HEK293 (cell line): ENCODE measurements at regions not wholly inside any gene's neighbourhood (a gene's known extent, or its start where the extent isn't known, plus 50 kb on each side); places are given as distances from the start of the nearest gene placed in this dataset.

Source experiments
- CTCF ChIA-PET: fragments of 350-600 bp; formaldehyde crosslinking; extraction: SDS; loops from one replicate; lab custom pipeline; 2021; ENCODE audit warnings: antibody characterized with exemption; lab: Yijun Ruan, JAX
- POLR2A ChIA-PET: fragments of 300-600 bp; formaldehyde crosslinking; extraction: SDS; loops from one replicate; lab custom pipeline; 2020; ENCODE audit warnings: antibody characterized with exemption, inconsistent platforms; lab: Yijun Ruan, JAX
- H3K27ac ChIP-seq: fragments of 200-500 bp; sonication (Bioruptor generic); 2 replicates; pipeline ENCODE4 v1.5.1; 2014; ENCODE audit warnings: low read depth, low read length, control low read depth, inconsistent platforms; ENCODE audit errors: extremely low read depth
- H3K36me3 ChIP-seq, 2 experiments: fragments of 200-500 bp in 1 of 2; sonication (Bioruptor generic) in 1 of 2; 1 replicate in 1 of 2; 2 replicates in 1 of 2; pipeline ENCODE4 v1.5.1; 2014 to 2017; ENCODE audit warnings: inconsistent platforms in 2 of 2, low read length in 2 of 2; ENCODE audit not compliant: control insufficient read depth in 2 of 2, insufficient read depth in 1 of 2
- H3K4me1 ChIP-seq: fragments of 200-500 bp; sonication (Bioruptor generic); 2 replicates; pipeline ENCODE4 v1.5.1; 2014; ENCODE audit warnings: mild to moderate bottlenecking, low read length, inconsistent platforms; ENCODE audit not compliant: control insufficient read depth, insufficient read depth
- H3K4me3 ChIP-seq: 2 replicates; pipeline ENCODE4 v1.5.1; 2011; ENCODE audit warnings: low read depth, mild to moderate bottlenecking, control low read depth, low read length, moderate library complexity
- H3K9me3 ChIP-seq: fragments of 200-500 bp; sonication (Bioruptor generic); 2 replicates; pipeline ENCODE4 v1.5.1; 2014; ENCODE audit warnings: low read depth, low read length, inconsistent platforms; ENCODE audit not compliant: control insufficient read depth, insufficient read depth
- GFI1B ChIP-seq: fragments of 450-650 bp; formaldehyde crosslinking; IDR thresholded peaks from 2 replicates; pipeline ENCODE4 v1.5.1; 2016; ENCODE audit warnings: missing biosample characterization, missing genetic modification characterization
- GLI4 ChIP-seq: fragments of 450-650 bp; formaldehyde crosslinking; IDR thresholded peaks from 2 replicates; pipeline ENCODE4 v1.5.1; 2016; ENCODE audit warnings: missing biosample characterization, missing genetic modification characterization
- GLIS1 ChIP-seq: fragments of 450-650 bp; formaldehyde crosslinking; IDR thresholded peaks from 2 replicates; pipeline ENCODE4 v1.5.1; 2016; ENCODE audit warnings: missing biosample characterization, missing genetic modification characterization
- KLF1 ChIP-seq: fragments of 450-650 bp; formaldehyde crosslinking; IDR thresholded peaks from 2 replicates; pipeline ENCODE4 v1.5.1; 2016; ENCODE audit warnings: missing biosample characterization, missing genetic modification characterization
- MYNN ChIP-seq: fragments of 450-650 bp; formaldehyde crosslinking; IDR thresholded peaks from 2 replicates; pipeline ENCODE4 v1.5.1; 2016; ENCODE audit warnings: missing biosample characterization, missing genetic modification characterization, borderline replicate concordance
- MZF1 ChIP-seq: fragments of 450-650 bp; formaldehyde crosslinking; IDR thresholded peaks from 2 replicates; pipeline ENCODE4 v1.5.1; 2017; ENCODE audit warnings: missing biosample characterization, missing genetic modification characterization, borderline replicate concordance
- REPIN1 ChIP-seq: fragments of 450-650 bp; formaldehyde crosslinking; IDR thresholded peaks from 2 replicates; pipeline ENCODE4 v1.5.1; 2017; ENCODE audit warnings: missing biosample characterization, missing genetic modification characterization, low read depth
- SALL2 ChIP-seq: fragments of 450-650 bp; formaldehyde crosslinking; IDR thresholded peaks from 2 replicates; pipeline ENCODE4 v1.5.0; 2017; ENCODE audit warnings: missing biosample characterization, mild to moderate bottlenecking, missing genetic modification characterization, borderline replicate concordance
- ZBTB21 ChIP-seq: fragments of 450-650 bp; formaldehyde crosslinking; IDR thresholded peaks from 2 replicates; pipeline ENCODE4 v1.5.1; 2017; ENCODE audit warnings: missing biosample characterization, missing genetic modification characterization
- ZNF138 ChIP-seq: fragments of 450-650 bp; formaldehyde crosslinking; IDR thresholded peaks from 2 replicates; pipeline ENCODE4 v1.5.1; 2016; ENCODE audit warnings: missing biosample characterization, missing genetic modification characterization, borderline replicate concordance
- ZNF223 ChIP-seq: fragments of 450-650 bp; formaldehyde crosslinking; IDR thresholded peaks from 2 replicates; pipeline ENCODE4 v1.5.1; 2016; ENCODE audit warnings: missing biosample characterization, missing genetic modification characterization
- ZNF311 ChIP-seq: fragments of 450-650 bp; formaldehyde crosslinking; IDR thresholded peaks from 2 replicates; pipeline ENCODE4 v1.5.1; 2017; ENCODE audit warnings: missing biosample characterization, missing genetic modification characterization, borderline replicate concordance
- ZNF677 ChIP-seq: fragments of 450-650 bp; IDR thresholded peaks from 2 replicates; pipeline ENCODE4 v1.5.0; 2018; ENCODE audit warnings: missing biosample characterization, mild to moderate bottlenecking, missing genetic modification characterization, moderate library complexity
- ZNF76 ChIP-seq: fragments of 450-650 bp; formaldehyde crosslinking; IDR thresholded peaks from 2 replicates; pipeline ENCODE4; 2016; ENCODE audit warnings: low read depth, missing biosample characterization, missing genetic modification characterization, borderline replicate concordance
- TF ChIP-seq, protein P1 (sequence below): fragments of 450-650 bp; formaldehyde crosslinking; IDR thresholded peaks from 2 replicates; pipeline ENCODE4 v1.5.1; 2017; ENCODE audit warnings: missing biosample characterization, missing genetic modification characterization
- TF ChIP-seq, protein P2 (sequence below): fragments of 450-650 bp; formaldehyde crosslinking; IDR thresholded peaks from 2 replicates; pipeline ENCODE4 v1.5.1; 2016; ENCODE audit warnings: missing biosample characterization, missing genetic modification characterization
- TF ChIP-seq, protein P3 (sequence below): fragments of 450-650 bp; formaldehyde crosslinking; IDR thresholded peaks from 2 replicates; pipeline ENCODE4 v1.5.1; 2016; ENCODE audit warnings: missing biosample characterization, missing genetic modification characterization
- TF ChIP-seq, protein P4 (sequence below): fragments of 450-650 bp; formaldehyde crosslinking; IDR thresholded peaks from 2 replicates; pipeline ENCODE4 v1.5.1; 2017; ENCODE audit warnings: missing biosample characterization, missing genetic modification characterization
- TF ChIP-seq, protein P5 (sequence below): fragments of 450-650 bp; IDR thresholded peaks from 2 replicates; pipeline ENCODE4 v1.5.1; 2018; ENCODE audit warnings: missing biosample characterization, missing genetic modification characterization
- TF ChIP-seq, protein P6 (sequence below): fragments of 450-650 bp; formaldehyde crosslinking; IDR thresholded peaks from 2 replicates; pipeline ENCODE4 v1.5.1; 2017; ENCODE audit warnings: missing biosample characterization, missing genetic modification characterization

DNA sequence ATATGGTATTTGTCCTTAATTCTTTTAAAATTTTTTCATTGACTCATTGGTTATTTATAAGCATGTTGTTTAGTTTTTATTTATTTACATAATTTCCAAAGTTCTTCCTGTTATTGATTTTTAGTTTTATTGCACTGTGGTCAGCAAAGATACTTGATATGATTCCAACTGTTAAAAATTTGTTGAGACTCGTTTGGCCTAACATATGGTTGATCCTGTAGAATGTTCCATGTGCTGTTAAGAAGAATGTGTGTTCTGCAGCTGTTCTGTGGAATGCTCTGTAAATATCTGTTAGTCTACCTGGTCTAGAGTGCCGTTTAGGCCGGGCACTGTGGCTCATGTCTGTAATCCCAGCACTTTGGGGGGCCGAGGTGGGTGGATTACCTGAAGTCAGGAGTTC lies 197.7 kb downstream of the CD109 start (continued):
- TF ChIP-seq, protein P1, sequence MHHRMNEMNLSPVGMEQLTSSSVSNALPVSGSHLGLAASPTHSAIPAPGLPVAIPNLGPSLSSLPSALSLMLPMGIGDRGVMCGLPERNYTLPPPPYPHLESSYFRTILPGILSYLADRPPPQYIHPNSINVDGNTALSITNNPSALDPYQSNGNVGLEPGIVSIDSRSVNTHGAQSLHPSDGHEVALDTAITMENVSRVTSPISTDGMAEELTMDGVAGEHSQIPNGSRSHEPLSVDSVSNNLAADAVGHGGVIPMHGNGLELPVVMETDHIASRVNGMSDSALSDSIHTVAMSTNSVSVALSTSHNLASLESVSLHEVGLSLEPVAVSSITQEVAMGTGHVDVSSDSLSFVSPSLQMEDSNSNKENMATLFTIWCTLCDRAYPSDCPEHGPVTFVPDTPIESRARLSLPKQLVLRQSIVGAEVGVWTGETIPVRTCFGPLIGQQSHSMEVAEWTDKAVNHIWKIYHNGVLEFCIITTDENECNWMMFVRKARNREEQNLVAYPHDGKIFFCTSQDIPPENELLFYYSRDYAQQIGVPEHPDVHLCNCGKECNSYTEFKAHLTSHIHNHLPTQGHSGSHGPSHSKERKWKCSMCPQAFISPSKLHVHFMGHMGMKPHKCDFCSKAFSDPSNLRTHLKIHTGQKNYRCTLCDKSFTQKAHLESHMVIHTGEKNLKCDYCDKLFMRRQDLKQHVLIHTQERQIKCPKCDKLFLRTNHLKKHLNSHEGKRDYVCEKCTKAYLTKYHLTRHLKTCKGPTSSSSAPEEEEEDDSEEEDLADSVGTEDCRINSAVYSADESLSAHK (tag by site-specific recombination), result no peak
- TF ChIP-seq, protein P2, sequence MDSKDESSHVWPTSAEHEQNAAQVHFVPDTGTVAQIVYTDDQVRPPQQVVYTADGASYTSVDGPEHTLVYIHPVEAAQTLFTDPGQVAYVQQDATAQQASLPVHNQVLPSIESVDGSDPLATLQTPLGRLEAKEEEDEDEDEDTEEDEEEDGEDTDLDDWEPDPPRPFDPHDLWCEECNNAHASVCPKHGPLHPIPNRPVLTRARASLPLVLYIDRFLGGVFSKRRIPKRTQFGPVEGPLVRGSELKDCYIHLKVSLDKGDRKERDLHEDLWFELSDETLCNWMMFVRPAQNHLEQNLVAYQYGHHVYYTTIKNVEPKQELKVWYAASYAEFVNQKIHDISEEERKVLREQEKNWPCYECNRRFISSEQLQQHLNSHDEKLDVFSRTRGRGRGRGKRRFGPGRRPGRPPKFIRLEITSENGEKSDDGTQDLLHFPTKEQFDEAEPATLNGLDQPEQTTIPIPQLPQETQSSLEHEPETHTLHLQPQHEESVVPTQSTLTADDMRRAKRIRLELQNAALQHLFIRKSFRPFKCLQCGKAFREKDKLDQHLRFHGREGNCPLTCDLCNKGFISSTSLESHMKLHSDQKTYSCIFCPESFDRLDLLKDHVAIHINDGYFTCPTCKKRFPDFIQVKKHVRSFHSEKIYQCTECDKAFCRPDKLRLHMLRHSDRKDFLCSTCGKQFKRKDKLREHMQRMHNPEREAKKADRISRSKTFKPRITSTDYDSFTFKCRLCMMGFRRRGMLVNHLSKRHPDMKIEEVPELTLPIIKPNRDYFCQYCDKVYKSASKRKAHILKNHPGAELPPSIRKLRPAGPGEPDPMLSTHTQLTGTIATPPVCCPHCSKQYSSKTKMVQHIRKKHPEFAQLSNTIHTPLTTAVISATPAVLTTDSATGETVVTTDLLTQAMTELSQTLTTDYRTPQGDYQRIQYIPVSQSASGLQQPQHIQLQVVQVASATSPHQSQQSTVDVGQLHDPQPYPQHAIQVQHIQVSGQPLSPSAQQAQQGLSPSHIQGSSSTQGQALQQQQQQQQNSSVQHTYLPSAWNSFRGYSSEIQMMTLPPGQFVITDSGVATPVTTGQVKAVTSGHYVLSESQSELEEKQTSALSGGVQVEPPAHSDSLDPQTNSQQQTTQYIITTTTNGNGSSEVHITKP (tag by site-specific recombination), result no peak
- TF ChIP-seq MYNN (tag by site-specific recombination), result no peak
- TF ChIP-seq, all 188 proteins: peak for 0

DNA sequence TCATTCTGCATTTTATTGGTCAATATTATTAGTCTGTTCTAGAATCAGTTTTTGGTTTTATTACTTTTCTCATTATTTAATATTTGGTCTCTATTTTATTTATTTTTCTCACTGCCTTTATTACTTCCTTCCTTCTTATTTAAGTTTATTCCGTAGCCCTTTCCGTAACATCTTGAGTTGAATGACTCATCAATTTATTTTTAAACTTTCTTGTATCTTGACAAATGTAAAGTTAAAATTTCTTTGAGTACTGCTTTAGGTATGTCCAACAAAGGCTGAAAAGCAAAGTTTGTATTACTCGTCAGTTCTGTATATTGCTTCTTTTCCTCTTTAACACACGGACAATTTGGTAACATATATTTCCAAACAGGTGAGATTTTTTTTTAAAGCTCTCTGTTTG lies 192.0 kb downstream of the CD109 start:
- ChIA-PET CTCF (interaction anchor here (0.5 kb wide), 1 partner anchor 14 kb away, joined by 3 read pairs; no protein-coding TSS in a partner anchor), POLR2A (no interaction called here)
- Histone ChIP-seq H3K27ac (no peak overlapping the region), H3K36me3 (no peaks in the 10 kb centered on the region), H3K4me3 (no peak overlapping the region), H3K4me1 (no peaks in the 10 kb centered on the region), H3K9me3 (no peaks in the 10 kb centered on the region)
- TF ChIP-seq, protein P3, sequence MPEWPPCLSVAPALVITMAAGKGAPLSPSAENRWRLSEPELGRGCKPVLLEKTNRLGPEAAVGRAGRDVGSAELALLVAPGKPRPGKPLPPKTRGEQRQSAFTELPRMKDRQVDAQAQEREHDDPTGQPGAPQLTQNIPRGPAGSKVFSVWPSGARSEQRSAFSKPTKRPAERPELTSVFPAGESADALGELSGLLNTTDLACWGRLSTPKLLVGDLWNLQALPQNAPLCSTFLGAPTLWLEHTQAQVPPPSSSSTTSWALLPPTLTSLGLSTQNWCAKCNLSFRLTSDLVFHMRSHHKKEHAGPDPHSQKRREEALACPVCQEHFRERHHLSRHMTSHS (tag by site-specific recombination), result no peak
- no peak for TF ChIP-seq REPIN1 (tag by site-specific recombination)
- TF ChIP-seq SALL2 (tag by site-specific recombination), result no peak
- TF ChIP-seq GFI1B (tag by site-specific recombination), result no peak
- TF ChIP-seq, protein P4, sequence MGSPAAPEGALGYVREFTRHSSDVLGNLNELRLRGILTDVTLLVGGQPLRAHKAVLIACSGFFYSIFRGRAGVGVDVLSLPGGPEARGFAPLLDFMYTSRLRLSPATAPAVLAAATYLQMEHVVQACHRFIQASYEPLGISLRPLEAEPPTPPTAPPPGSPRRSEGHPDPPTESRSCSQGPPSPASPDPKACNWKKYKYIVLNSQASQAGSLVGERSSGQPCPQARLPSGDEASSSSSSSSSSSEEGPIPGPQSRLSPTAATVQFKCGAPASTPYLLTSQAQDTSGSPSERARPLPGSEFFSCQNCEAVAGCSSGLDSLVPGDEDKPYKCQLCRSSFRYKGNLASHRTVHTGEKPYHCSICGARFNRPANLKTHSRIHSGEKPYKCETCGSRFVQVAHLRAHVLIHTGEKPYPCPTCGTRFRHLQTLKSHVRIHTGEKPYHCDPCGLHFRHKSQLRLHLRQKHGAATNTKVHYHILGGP (tag by site-specific recombination), result no peak
- TF ChIP-seq ZBTB21, result no peak
- TF ChIP-seq ZNF677 (tag by site-specific recombination), result no peak
- no peak for TF ChIP-seq ZNF311

DNA sequence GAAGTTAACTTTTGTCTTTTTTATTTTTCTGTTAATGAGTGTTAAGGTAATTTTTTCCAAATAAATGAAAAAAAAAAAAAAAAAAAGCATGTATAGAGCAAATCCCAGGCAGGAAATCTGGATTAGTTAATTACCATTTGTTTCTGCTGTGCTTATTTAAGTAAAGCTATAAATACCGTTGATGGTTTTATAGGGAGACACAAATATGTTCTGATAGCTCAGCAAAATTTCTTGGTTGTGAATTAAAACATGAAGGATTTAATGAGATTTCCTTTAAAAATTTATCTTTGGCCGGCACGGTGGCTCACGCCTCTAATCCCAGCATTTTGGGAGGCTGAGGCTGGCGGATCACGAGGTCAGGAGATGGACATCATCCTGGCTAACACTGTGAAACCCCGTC lies 189.4 kb downstream of the CD109 start:
- TF ChIP-seq ZNF76 (tag by site-specific recombination) (no peak), ZNF223 (tag by site-specific recombination) (no peak), KLF1 (tag by site-specific recombination) (no peak), GLIS1 (tag by site-specific recombination) (no peak), ZNF138 (tag by site-specific recombination) (no peak), MZF1 (tag by site-specific recombination) (no peak), GLI4 (tag by site-specific recombination) (no peak)
- TF ChIP-seq, protein P5, sequence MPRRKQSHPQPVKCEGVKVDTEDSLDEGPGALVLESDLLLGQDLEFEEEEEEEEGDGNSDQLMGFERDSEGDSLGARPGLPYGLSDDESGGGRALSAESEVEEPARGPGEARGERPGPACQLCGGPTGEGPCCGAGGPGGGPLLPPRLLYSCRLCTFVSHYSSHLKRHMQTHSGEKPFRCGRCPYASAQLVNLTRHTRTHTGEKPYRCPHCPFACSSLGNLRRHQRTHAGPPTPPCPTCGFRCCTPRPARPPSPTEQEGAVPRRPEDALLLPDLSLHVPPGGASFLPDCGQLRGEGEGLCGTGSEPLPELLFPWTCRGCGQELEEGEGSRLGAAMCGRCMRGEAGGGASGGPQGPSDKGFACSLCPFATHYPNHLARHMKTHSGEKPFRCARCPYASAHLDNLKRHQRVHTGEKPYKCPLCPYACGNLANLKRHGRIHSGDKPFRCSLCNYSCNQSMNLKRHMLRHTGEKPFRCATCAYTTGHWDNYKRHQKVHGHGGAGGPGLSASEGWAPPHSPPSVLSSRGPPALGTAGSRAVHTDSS, result no peak
- TF ChIP-seq, protein P6, sequence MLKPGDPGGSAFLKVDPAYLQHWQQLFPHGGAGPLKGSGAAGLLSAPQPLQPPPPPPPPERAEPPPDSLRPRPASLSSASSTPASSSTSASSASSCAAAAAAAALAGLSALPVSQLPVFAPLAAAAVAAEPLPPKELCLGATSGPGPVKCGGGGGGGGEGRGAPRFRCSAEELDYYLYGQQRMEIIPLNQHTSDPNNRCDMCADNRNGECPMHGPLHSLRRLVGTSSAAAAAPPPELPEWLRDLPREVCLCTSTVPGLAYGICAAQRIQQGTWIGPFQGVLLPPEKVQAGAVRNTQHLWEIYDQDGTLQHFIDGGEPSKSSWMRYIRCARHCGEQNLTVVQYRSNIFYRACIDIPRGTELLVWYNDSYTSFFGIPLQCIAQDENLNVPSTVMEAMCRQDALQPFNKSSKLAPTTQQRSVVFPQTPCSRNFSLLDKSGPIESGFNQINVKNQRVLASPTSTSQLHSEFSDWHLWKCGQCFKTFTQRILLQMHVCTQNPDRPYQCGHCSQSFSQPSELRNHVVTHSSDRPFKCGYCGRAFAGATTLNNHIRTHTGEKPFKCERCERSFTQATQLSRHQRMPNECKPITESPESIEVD (tag by site-specific recombination), result no peak
- ChIA-PET POLR2A (no interaction called here), CTCF (no interaction called here)
- Histone ChIP-seq H3K36me3 (no peaks in the 10 kb centered on the region), H3K9me3 (no peaks in the 10 kb centered on the region), H3K27ac (no peak overlapping the region), H3K4me3 (no peak overlapping the region), H3K4me1 (no peaks in the 10 kb centered on the region)
